ENCODE measurements at regions not wholly inside any gene's neighbourhood (a gene's known extent, or its start where the extent isn't known, plus 50 kb on each side); places are given as distances from the start of the nearest gene placed in this dataset.

- no peak for FAIRE-seq
- intact Hi-C loops (cut with micrococcal nuclease) = no loop called here
- no peaks in the 10 kb centered on the region for H3K9me3 ChIP-seq (replicated peaks; ENCODE audit: control insufficient read depth, insufficient read depth, low read length)
Observed at GRCh38 chr6:105515054-105515453, 112.2 kb upstream of the PREP start.

GRCh38 chr6:105514306-105514705 is 111.4 kb upstream of the PREP start:
- Histone ChIP-seq H3K9me3 (replicated peaks; ENCODE audit: control insufficient read depth, insufficient read depth, low read length) (no peaks in the 10 kb centered on the region), H3K36me3 (ENCODE audit: control insufficient read depth in 2 of 2, extremely low read depth in 1 of 2, insufficient read depth in 2 of 2, low read length in 2 of 2) (no peaks in the 10 kb centered on the region), H3K9ac (replicated peaks; ENCODE audit: extremely low read depth, insufficient read depth, low read length) (no peak overlapping the region), H3K9me1 (replicated peaks; ENCODE audit: control insufficient read depth, extremely low read depth, insufficient read depth, low read length) (no peaks in the 10 kb centered on the region), H3K27ac (ENCODE audit: insufficient read depth, low read depth, low read length) (no peak overlapping the region), H2AFZ (ENCODE audit: low read depth, low read length) (no peak overlapping the region), H3K79me2 (ENCODE audit: control insufficient read depth, insufficient read depth, low read length) (no peaks in the 10 kb centered on the region), H3K4me3 (replicated peaks in 1 of 3; ENCODE audit: insufficient read depth in 1 of 3, low read depth in 1 of 3, low read length in 3 of 3) (no peak overlapping the region), H3K4me1 (ENCODE audit: control insufficient read depth, extremely low read depth, insufficient read depth, low read length) (no peaks in the 10 kb centered on the region), H3K4me2 (ENCODE audit: insufficient read depth, low read length) (no peak overlapping the region), H3K27me3 (ENCODE audit: control insufficient read depth in 2 of 2, insufficient read depth in 2 of 2, low read length in 2 of 2) (peaks cover 6 to 11% of the 10 kb centered on the region in 2 experiments), H4K20me1 (replicated peaks; ENCODE audit: control insufficient read depth, extremely low read depth, insufficient read depth, low read length) (no peaks in the 10 kb centered on the region)
- TF ChIP-seq FOS (IDR thresholded peaks at IDR 0.05; ENCODE audit: borderline replicate concordance, insufficient read depth, low read length) (no peak), JUN (IDR thresholded peaks at IDR 0.05; ENCODE audit: borderline replicate concordance, insufficient read depth, insufficient read length, low read depth) (no peak), GATA2 (IDR thresholded peaks at IDR 0.05; ENCODE audit: insufficient read depth, insufficient read length, low read depth, low read length) (no peak), EZH2 (IDR thresholded peaks at IDR 0.05; ENCODE audit: borderline replicate concordance, low read depth, low read length, severe bottlenecking) (no peak), MYC (IDR thresholded peaks at IDR 0.05; ENCODE audit: low read depth, low read length) (no peak), MAX (IDR thresholded peaks at IDR 0.05; ENCODE audit: insufficient read depth, insufficient read length) (no peak), POLR2AphosphoS5 (IDR thresholded peaks at IDR 0.05; ENCODE audit: insufficient read depth, low read depth, low read length) (no peak), POLR2A (IDR thresholded peaks at IDR 0.05; ENCODE audit: low read depth, low read length) (no peak)
- dilution Hi-C loops (cut with MboI; ENCODE audit: extremely low pct_ligation_motif_present, low sequenced_read_pairs) (no loop called here), intact Hi-C loops (cut with micrococcal nuclease) (no loop called here)
- CTCF ChIA-PET = no interaction called here
- FAIRE-seq = no peak
- BruUV-seq (replicated peaks) = no TSS peak
- POLR2A ChIA-PET = no interaction called here
- peak; percentile 34 for DNase-seq (ENCODE audit: low read depth, low spot score)

More at GRCh38 chr6:105515054-105515453, 112.2 kb upstream of the PREP start:
- dilution Hi-C loops (cut with MboI; ENCODE audit: extremely low pct_ligation_motif_present, low sequenced_read_pairs) = no loop called here
- H3K9ac ChIP-seq (replicated peaks; ENCODE audit: extremely low read depth, insufficient read depth, low read length) = no peak overlapping the region
- peaks cover 6 to 9% of the 10 kb centered on the region in 2 experiments for H3K27me3 ChIP-seq (ENCODE audit: control insufficient read depth in 2 of 2, insufficient read depth in 2 of 2, low read length in 2 of 2)
- H3K9me1 ChIP-seq (replicated peaks; ENCODE audit: control insufficient read depth, extremely low read depth, insufficient read depth, low read length) = no peaks in the 10 kb centered on the region
- no peak overlapping the region for H3K4me2 ChIP-seq (ENCODE audit: insufficient read depth, low read length)
- H3K27ac ChIP-seq (ENCODE audit: insufficient read depth, low read depth, low read length) = no peak overlapping the region
- no peaks in the 10 kb centered on the region for H3K36me3 ChIP-seq (ENCODE audit: control insufficient read depth in 2 of 2, extremely low read depth in 1 of 2, insufficient read depth in 2 of 2, low read length in 2 of 2)
- H3K4me1 ChIP-seq (ENCODE audit: control insufficient read depth, extremely low read depth, insufficient read depth, low read length) = no peaks in the 10 kb centered on the region
- H3K79me2 ChIP-seq (ENCODE audit: control insufficient read depth, insufficient read depth, low read length) = no peaks in the 10 kb centered on the region
- H2AFZ ChIP-seq (ENCODE audit: low read depth, low read length) = no peak overlapping the region
- H3K4me3 ChIP-seq (replicated peaks in 1 of 3; ENCODE audit: insufficient read depth in 1 of 3, low read depth in 1 of 3, low read length in 3 of 3) = no peak overlapping the region
- POLR2A ChIA-PET = no interaction called here
- H4K20me1 ChIP-seq (replicated peaks; ENCODE audit: control insufficient read depth, extremely low read depth, insufficient read depth, low read length) = no peaks in the 10 kb centered on the region
- no TSS peak for BruUV-seq (replicated peaks)
- CTCF ChIA-PET = no interaction called here
- no peak for DNase-seq (ENCODE audit: low read depth, low spot score)
- no peak for TF ChIP-seq MAX (IDR thresholded peaks at IDR 0.05; ENCODE audit: insufficient read depth, insufficient read length)
